ENCODE measurements at regions not wholly inside any gene's neighbourhood (a gene's known extent, or its start where the extent isn't known, plus 50 kb on each side); places are given as distances from the start of the nearest gene placed in this dataset.
A peak's percentile ranks its signal among the peaks of the same experiment; 100 is the strongest.

- peak; percentile 88 for DNase-seq (ENCODE audit: low read depth)
- no peak overlapping the region for H3K4me3 ChIP-seq (ENCODE audit: low read depth, low read length)
- TF ChIP-seq, protein P1, sequence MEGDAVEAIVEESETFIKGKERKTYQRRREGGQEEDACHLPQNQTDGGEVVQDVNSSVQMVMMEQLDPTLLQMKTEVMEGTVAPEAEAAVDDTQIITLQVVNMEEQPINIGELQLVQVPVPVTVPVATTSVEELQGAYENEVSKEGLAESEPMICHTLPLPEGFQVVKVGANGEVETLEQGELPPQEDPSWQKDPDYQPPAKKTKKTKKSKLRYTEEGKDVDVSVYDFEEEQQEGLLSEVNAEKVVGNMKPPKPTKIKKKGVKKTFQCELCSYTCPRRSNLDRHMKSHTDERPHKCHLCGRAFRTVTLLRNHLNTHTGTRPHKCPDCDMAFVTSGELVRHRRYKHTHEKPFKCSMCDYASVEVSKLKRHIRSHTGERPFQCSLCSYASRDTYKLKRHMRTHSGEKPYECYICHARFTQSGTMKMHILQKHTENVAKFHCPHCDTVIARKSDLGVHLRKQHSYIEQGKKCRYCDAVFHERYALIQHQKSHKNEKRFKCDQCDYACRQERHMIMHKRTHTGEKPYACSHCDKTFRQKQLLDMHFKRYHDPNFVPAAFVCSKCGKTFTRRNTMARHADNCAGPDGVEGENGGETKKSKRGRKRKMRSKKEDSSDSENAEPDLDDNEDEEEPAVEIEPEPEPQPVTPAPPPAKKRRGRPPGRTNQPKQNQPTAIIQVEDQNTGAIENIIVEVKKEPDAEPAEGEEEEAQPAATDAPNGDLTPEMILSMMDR (IDR thresholded peaks at IDR 0.05; ENCODE audit: control insufficient read depth, extremely low read depth, insufficient read depth) = no peak
Measured at GRCh38 chr10:120095875-120096274, 203.3 kb downstream of the SEC23IP start.

DNA sequence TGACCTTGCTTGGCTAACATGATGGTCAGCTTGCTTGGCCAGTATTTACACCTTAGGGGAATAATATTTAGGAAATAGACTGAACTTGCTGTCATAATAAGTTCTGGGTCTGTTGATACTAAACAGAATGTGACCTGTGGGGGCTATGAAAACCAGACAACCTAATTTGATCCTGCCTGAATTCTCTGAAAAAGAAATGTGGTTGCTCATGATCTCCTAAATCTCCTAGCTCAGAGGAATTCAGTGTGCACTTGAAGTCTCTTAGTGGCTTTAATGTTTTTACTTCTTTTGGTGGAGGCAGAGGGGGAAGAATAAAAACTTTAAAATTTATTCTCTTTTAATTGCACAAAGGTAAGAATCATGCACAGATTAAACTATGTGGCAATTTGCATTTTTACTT lies 205.2 kb downstream of the SEC23IP start:
- no peak overlapping the region for H3K4me3 ChIP-seq (ENCODE audit: low read depth, low read length)
- no peak for DNase-seq (ENCODE audit: low read depth)
- TF ChIP-seq, protein P1 (IDR thresholded peaks at IDR 0.05; ENCODE audit: control insufficient read depth, extremely low read depth, insufficient read depth) = no peak

DNA sequence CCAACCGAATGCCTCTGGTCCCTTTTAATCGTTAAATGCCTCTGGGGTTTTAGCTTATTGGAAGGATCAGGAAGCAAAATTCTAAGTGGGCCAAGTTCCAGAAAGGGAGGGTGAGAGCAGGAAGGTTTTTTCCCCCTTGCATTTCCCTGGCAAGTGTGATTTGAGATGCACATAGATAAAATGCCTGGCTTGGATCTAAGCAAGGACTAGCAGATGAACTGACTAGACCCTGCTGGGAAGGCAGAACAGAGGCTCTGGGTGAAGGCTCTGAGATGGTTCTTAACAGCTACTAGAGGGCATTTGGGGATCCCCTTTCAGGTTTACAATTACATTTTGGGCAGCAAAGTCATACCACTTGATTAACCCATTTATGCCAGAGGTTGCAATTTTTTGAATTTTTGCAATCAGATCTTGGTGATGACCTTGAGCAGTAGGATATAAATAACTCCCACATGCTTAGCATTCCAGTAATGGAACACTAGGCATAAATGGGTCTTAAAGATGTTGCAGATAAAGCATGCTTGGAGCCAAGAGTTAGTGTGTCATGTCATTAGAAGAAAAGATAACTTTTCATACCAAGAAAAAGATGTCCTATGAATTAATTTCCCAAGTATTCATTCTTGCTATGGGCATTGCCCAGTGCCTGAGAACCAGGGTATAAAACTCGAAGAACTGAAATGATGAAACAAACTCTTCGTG lies 205.9 kb downstream of the SEC23IP start:
- DNase-seq (ENCODE audit: low read depth) = peak; percentile 90
- TF ChIP-seq, protein P1 (IDR thresholded peaks at IDR 0.05; ENCODE audit: control insufficient read depth, extremely low read depth, insufficient read depth) = no peak
- H3K4me3 ChIP-seq (ENCODE audit: low read depth, low read length) = no peak overlapping the region

DNA sequence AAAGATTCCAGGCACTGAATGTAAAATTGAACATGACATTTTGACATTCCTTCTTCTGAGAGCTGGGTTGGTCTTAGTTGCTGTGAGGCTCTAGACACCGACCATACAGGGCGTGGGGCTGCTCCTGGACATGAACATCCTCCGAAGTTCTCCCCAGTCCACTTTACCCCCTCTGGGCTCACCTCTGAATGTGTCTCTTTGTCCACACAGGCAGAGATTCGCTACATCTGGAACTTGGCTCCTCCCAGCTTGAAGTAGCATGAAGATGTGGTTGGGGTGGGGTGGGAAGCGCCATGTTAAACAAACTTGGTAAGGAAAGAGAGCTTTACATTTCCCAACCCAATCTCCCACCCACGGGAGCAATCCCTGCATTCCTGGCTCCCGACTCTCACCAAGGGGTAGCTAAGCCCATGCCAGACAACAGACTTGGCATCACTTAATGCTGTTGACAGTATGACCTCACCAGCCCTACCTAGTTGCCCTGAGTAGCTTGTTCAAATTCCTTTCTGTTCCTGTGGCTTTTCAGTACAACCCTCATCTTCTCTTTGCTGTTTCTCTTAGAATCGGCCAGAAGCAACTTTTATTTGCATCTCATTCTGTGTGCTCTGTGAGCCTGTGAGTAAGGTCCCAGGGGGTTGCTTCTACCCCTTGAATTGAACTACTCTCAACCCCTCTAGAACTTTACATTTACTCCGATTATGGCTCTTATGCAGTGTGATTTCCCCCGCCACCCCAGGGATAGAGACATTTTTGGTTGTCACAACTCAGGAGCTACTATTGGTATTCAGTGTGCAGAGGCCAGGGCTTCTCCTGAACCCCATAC lies 211.4 kb downstream of the SEC23IP start:
- TF ChIP-seq, protein P1 (IDR thresholded peaks at IDR 0.05; ENCODE audit: control insufficient read depth, extremely low read depth, insufficient read depth) = no peak
- H3K4me3 ChIP-seq (ENCODE audit: low read depth, low read length) = no peak overlapping the region
- DNase-seq (ENCODE audit: low read depth) = no peak

GRCh38 chr10:120105001-120105400 lies 212.5 kb downstream of the SEC23IP start:
- DNase-seq (ENCODE audit: low read depth) = no peak
- no peak overlapping the region for H3K4me3 ChIP-seq (ENCODE audit: low read depth, low read length)

GRCh38 chr10:120105492-120105891 lies 213.0 kb downstream of the SEC23IP start:
- DNase-seq (ENCODE audit: low read depth) = no peak
- no peak overlapping the region for H3K4me3 ChIP-seq (ENCODE audit: low read depth, low read length)
- TF ChIP-seq, protein P1 (IDR thresholded peaks at IDR 0.05; ENCODE audit: control insufficient read depth, extremely low read depth, insufficient read depth) = no peak

More at GRCh38 chr10:120105001-120105400, 212.5 kb downstream of the SEC23IP start:
- TF ChIP-seq, protein P1 (IDR thresholded peaks at IDR 0.05; ENCODE audit: control insufficient read depth, extremely low read depth, insufficient read depth) = no peak
